Activated naive CD8-positive, alpha-beta T cell (primary cell): ENCODE measurements at regions not wholly inside any gene's neighbourhood (a gene's known extent, or its start where the extent isn't known, plus 50 kb on each side); places are given as distances from the start of the nearest gene placed in this dataset.
"Not testable (repeated sequence)": the region's sequence is repeated elsewhere in the genome, so short reads cannot be mapped to it uniquely, and the experiment has no call there.

Source experiments
- H3K27ac Mint-ChIP-seq: one replicate; pipeline ENCODE4 v1.8.0; 2021; ENCODE audit warnings: mixed read lengths
- H3K27me3 Mint-ChIP-seq: one replicate; pipeline ENCODE4 v1.8.0; 2021; ENCODE audit warnings: mixed read lengths
- H3K36me3 Mint-ChIP-seq: one replicate; pipeline ENCODE4 v1.8.0; 2021; ENCODE audit warnings: mixed read lengths
- H3K4me1 Mint-ChIP-seq: one replicate; pipeline ENCODE4 v1.8.0; 2021; ENCODE audit warnings: low read depth, mixed read lengths
- H3K4me3 Mint-ChIP-seq: one replicate; pipeline ENCODE4 v1.8.0; 2021; ENCODE audit warnings: mild to moderate bottlenecking, mixed read lengths
- H3K9me3 Mint-ChIP-seq: one replicate; pipeline ENCODE4 v1.8.0; 2021; ENCODE audit warnings: low read depth, mixed read lengths

- H3K36me3 Mint-ChIP-seq, result peaks cover 3% of the 10 kb centered on the region
- H3K27ac Mint-ChIP-seq, result no peak overlapping the region
- H3K27me3 Mint-ChIP-seq, result no peaks in the 10 kb centered on the region
- peaks cover 4% of the 10 kb centered on the region for H3K9me3 Mint-ChIP-seq
- H3K4me1 Mint-ChIP-seq, result no peaks in the 10 kb centered on the region
- H3K4me3 Mint-ChIP-seq, result no peak overlapping the region
Measured at GRCh38 chr20:47430862-47431588, 70.7 kb upstream of the NCOA3 start.

- no peaks in the 10 kb centered on the region for H3K27me3 Mint-ChIP-seq
- H3K9me3 Mint-ChIP-seq, result peaks cover 4% of the 10 kb centered on the region
- H3K4me1 Mint-ChIP-seq, result no peaks in the 10 kb centered on the region
- no peak overlapping the region for H3K4me3 Mint-ChIP-seq
- no peak overlapping the region for H3K27ac Mint-ChIP-seq
- peaks cover under 1% of the 10 kb centered on the region for H3K36me3 Mint-ChIP-seq
Measured at GRCh38 chr20:47432834-47433210, 68.9 kb upstream of the NCOA3 start.

- not testable (repeated sequence) for H3K9me3 Mint-ChIP-seq, H3K4me1 Mint-ChIP-seq, H3K4me3 Mint-ChIP-seq, H3K36me3 Mint-ChIP-seq, H3K27ac Mint-ChIP-seq, H3K27me3 Mint-ChIP-seq
Measured at GRCh38 chr20:47434128-47434779, 67.4 kb upstream of the NCOA3 start.

- H3K9me3 Mint-ChIP-seq, result no peaks in the 10 kb centered on the region
- H3K27ac Mint-ChIP-seq, result no peak overlapping the region
- peaks cover 6% of the 10 kb centered on the region for H3K4me1 Mint-ChIP-seq
- peaks cover 3% of the 10 kb centered on the region for H3K36me3 Mint-ChIP-seq
- H3K27me3 Mint-ChIP-seq, result no peaks in the 10 kb centered on the region
- H3K4me3 Mint-ChIP-seq, result no peak overlapping the region
Measured at GRCh38 chr20:47438464-47439381, 63.0 kb upstream of the NCOA3 start.

- Mint-ChIP-seq H3K4me1 (peaks cover 6% of the 10 kb centered on the region), H3K4me3 (no peak overlapping the region), H3K9me3 (no peaks in the 10 kb centered on the region), H3K27me3 (no peaks in the 10 kb centered on the region), H3K36me3 (peaks cover 3% of the 10 kb centered on the region), H3K27ac (no peak overlapping the region)
Measured at GRCh38 chr20:47440857-47441773, 60.6 kb upstream of the NCOA3 start.

- Mint-ChIP-seq H3K4me3 (no peak overlapping the region), H3K27me3 (no peaks in the 10 kb centered on the region), H3K36me3 (peaks cover 3% of the 10 kb centered on the region), H3K4me1 (peaks cover 6% of the 10 kb centered on the region), H3K27ac (no peak overlapping the region), H3K9me3 (no peaks in the 10 kb centered on the region)
Measured at GRCh38 chr20:47441774-47442150, 59.9 kb upstream of the NCOA3 start.

- H3K4me1 Mint-ChIP-seq, H3K36me3 Mint-ChIP-seq, H3K27ac Mint-ChIP-seq, H3K9me3 Mint-ChIP-seq, H3K4me3 Mint-ChIP-seq, H3K27me3 Mint-ChIP-seq: not testable (repeated sequence)
Measured at GRCh38 chr20:47443060-47443459, 58.6 kb upstream of the NCOA3 start.

- no peaks in the 10 kb centered on the region for H3K9me3 Mint-ChIP-seq
- no peak overlapping the region for H3K4me3 Mint-ChIP-seq
Measured at GRCh38 chr20:47444584-47444983, 57.1 kb upstream of the NCOA3 start.

GRCh38 chr20:47445291-47445690, 56.4 kb upstream of the NCOA3 start:
- Mint-ChIP-seq H3K27ac (no peak overlapping the region), H3K9me3 (no peaks in the 10 kb centered on the region), H3K4me1 (no peaks in the 10 kb centered on the region), H3K36me3 (no peaks in the 10 kb centered on the region), H3K4me3 (no peak overlapping the region), H3K27me3 (no peaks in the 10 kb centered on the region)

More at GRCh38 chr20:47444584-47444983, 57.1 kb upstream of the NCOA3 start:
- Mint-ChIP-seq H3K4me1 (no peaks in the 10 kb centered on the region), H3K27ac (no peak overlapping the region), H3K27me3 (no peaks in the 10 kb centered on the region), H3K36me3 (no peaks in the 10 kb centered on the region)

GRCh38 chr20:47447350-47448296, 54.1 kb upstream of the NCOA3 start:
- H3K36me3 Mint-ChIP-seq, H3K27ac Mint-ChIP-seq, H3K4me1 Mint-ChIP-seq, H3K9me3 Mint-ChIP-seq, H3K4me3 Mint-ChIP-seq, H3K27me3 Mint-ChIP-seq: not testable (repeated sequence)

GRCh38 chr20:47448429-47448828, 53.3 kb upstream of the NCOA3 start:
- Mint-ChIP-seq H3K27ac (no peak overlapping the region), H3K4me1 (peaks cover 9% of the 10 kb centered on the region), H3K27me3 (no peaks in the 10 kb centered on the region), H3K9me3 (no peaks in the 10 kb centered on the region), H3K4me3 (no peak overlapping the region), H3K36me3 (no peaks in the 10 kb centered on the region)

- no peaks in the 10 kb centered on the region for H3K9me3 Mint-ChIP-seq
Measured at GRCh38 chr20:47451602-47451904, 50.1 kb upstream of the NCOA3 start.

More at GRCh38 chr20:47451602-47451904, 50.1 kb upstream of the NCOA3 start:
- peaks cover 19% of the 10 kb centered on the region for H3K4me1 Mint-ChIP-seq
- no peaks in the 10 kb centered on the region for H3K36me3 Mint-ChIP-seq
- H3K4me3 Mint-ChIP-seq, result no peak overlapping the region
- no peaks in the 10 kb centered on the region for H3K27me3 Mint-ChIP-seq
- H3K27ac Mint-ChIP-seq, result no peak overlapping the region
